ENCODE measurements at regions not wholly inside any gene's neighbourhood (a gene's known extent, or its start where the extent isn't known, plus 50 kb on each side); places are given as distances from the start of the nearest gene placed in this dataset.

- TF ChIP-seq POLR2A (IDR thresholded peaks at IDR 0.05; ENCODE audit: low read depth, low read length) (no peak), TAF1 (IDR thresholded peaks at IDR 0.05; ENCODE audit: borderline replicate concordance, low read depth, low read length) (no peak), POLR2AphosphoS5 (IDR thresholded peaks at IDR 0.05; ENCODE audit: low read depth, low read length) (no peak)
- FAIRE-seq, result no peak
- DNase-seq (ENCODE audit: insufficient read length), result no peak
Measured at GRCh38 chr2:181231886-181232621, 225.1 kb upstream of the ITGA4 start.

GRCh38 chr2:181234487-181234891 is 222.7 kb upstream of the ITGA4 start:
- FAIRE-seq (no peak), DNase-seq (ENCODE audit: insufficient read length) (no peak)
- TF ChIP-seq POLR2AphosphoS5 (IDR thresholded peaks at IDR 0.05; ENCODE audit: low read depth, low read length) (no peak), POLR2A (IDR thresholded peaks at IDR 0.05; ENCODE audit: low read depth, low read length) (no peak), TAF1 (IDR thresholded peaks at IDR 0.05; ENCODE audit: borderline replicate concordance, low read depth, low read length) (no peak)

GRCh38 chr2:181235011-181235410 is 222.2 kb upstream of the ITGA4 start:
- TF ChIP-seq TAF1 (IDR thresholded peaks at IDR 0.05; ENCODE audit: borderline replicate concordance, low read depth, low read length), result no peak
- TF ChIP-seq POLR2AphosphoS5 (IDR thresholded peaks at IDR 0.05; ENCODE audit: low read depth, low read length), result no peak
- no peak for TF ChIP-seq POLR2A (IDR thresholded peaks at IDR 0.05; ENCODE audit: low read depth, low read length)
- DNase-seq (ENCODE audit: insufficient read length), result no peak
- FAIRE-seq, result no peak

GRCh38 chr2:181235683-181236459 is 221.3 kb upstream of the ITGA4 start:
- FAIRE-seq (peak; percentile 94), DNase-seq (ENCODE audit: insufficient read length) (peak; percentile 19)
- peak; percentile 35; the same call in 1 of the 2 replicates for TF ChIP-seq POLR2AphosphoS5 (IDR thresholded peaks at IDR 0.05; ENCODE audit: low read depth, low read length)
- no peak for TF ChIP-seq TAF1 (IDR thresholded peaks at IDR 0.05; ENCODE audit: borderline replicate concordance, low read depth, low read length)

GRCh38 chr2:181239201-181239799 is 217.9 kb upstream of the ITGA4 start:
- no peak for TF ChIP-seq POLR2AphosphoS5 (IDR thresholded peaks at IDR 0.05; ENCODE audit: low read depth, low read length)
- TF ChIP-seq TAF1 (IDR thresholded peaks at IDR 0.05; ENCODE audit: borderline replicate concordance, low read depth, low read length), result no peak
- no peak for TF ChIP-seq POLR2A (IDR thresholded peaks at IDR 0.05; ENCODE audit: low read depth, low read length)
- no peak for DNase-seq (ENCODE audit: insufficient read length)
- peak; percentile 36 for FAIRE-seq

- no peak for FAIRE-seq
- no peak for DNase-seq (ENCODE audit: insufficient read length)
- no peak for TF ChIP-seq POLR2AphosphoS5 (IDR thresholded peaks at IDR 0.05; ENCODE audit: low read depth, low read length)
- TF ChIP-seq TAF1 (IDR thresholded peaks at IDR 0.05; ENCODE audit: borderline replicate concordance, low read depth, low read length), result no peak
- no peak for TF ChIP-seq POLR2A (IDR thresholded peaks at IDR 0.05; ENCODE audit: low read depth, low read length)
Measured at GRCh38 chr2:181240844-181241243, 216.3 kb upstream of the ITGA4 start.

GRCh38 chr2:181241366-181241765 is 215.8 kb upstream of the ITGA4 start:
- FAIRE-seq (peak; percentile 17), DNase-seq (ENCODE audit: insufficient read length) (no peak)
- TF ChIP-seq POLR2A (IDR thresholded peaks at IDR 0.05; ENCODE audit: low read depth, low read length), result no peak
- no peak for TF ChIP-seq TAF1 (IDR thresholded peaks at IDR 0.05; ENCODE audit: borderline replicate concordance, low read depth, low read length)

GRCh38 chr2:181241797-181242196 is 215.4 kb upstream of the ITGA4 start:
- FAIRE-seq, result peak; percentile 97
- no peak for DNase-seq (ENCODE audit: insufficient read length)

GRCh38 chr2:181242262-181242661 is 214.9 kb upstream of the ITGA4 start:
- DNase-seq (ENCODE audit: insufficient read length) (no peak), FAIRE-seq (no peak)
- TF ChIP-seq POLR2A (IDR thresholded peaks at IDR 0.05; ENCODE audit: low read depth, low read length) (no peak), TAF1 (IDR thresholded peaks at IDR 0.05; ENCODE audit: borderline replicate concordance, low read depth, low read length) (no peak), POLR2AphosphoS5 (IDR thresholded peaks at IDR 0.05; ENCODE audit: low read depth, low read length) (no peak)

More at GRCh38 chr2:181241797-181242196, 215.4 kb upstream of the ITGA4 start:
- no peak for TF ChIP-seq POLR2A (IDR thresholded peaks at IDR 0.05; ENCODE audit: low read depth, low read length)
- no peak for TF ChIP-seq POLR2AphosphoS5 (IDR thresholded peaks at IDR 0.05; ENCODE audit: low read depth, low read length)
- no peak for TF ChIP-seq TAF1 (IDR thresholded peaks at IDR 0.05; ENCODE audit: borderline replicate concordance, low read depth, low read length)

GRCh38 chr2:181243319-181243718 is 213.9 kb upstream of the ITGA4 start:
- FAIRE-seq, result no peak
- TF ChIP-seq POLR2A (IDR thresholded peaks at IDR 0.05; ENCODE audit: low read depth, low read length) (no peak), POLR2AphosphoS5 (IDR thresholded peaks at IDR 0.05; ENCODE audit: low read depth, low read length) (no peak), TAF1 (IDR thresholded peaks at IDR 0.05; ENCODE audit: borderline replicate concordance, low read depth, low read length) (no peak)
- no peak for DNase-seq (ENCODE audit: insufficient read length)

- FAIRE-seq (no peak), DNase-seq (ENCODE audit: insufficient read length) (no peak)
- TF ChIP-seq TAF1 (IDR thresholded peaks at IDR 0.05; ENCODE audit: borderline replicate concordance, low read depth, low read length), result no peak
- TF ChIP-seq POLR2AphosphoS5 (IDR thresholded peaks at IDR 0.05; ENCODE audit: low read depth, low read length), result no peak
- no peak for TF ChIP-seq POLR2A (IDR thresholded peaks at IDR 0.05; ENCODE audit: low read depth, low read length)
Measured at GRCh38 chr2:181250691-181251090, 206.5 kb upstream of the ITGA4 start.

Measured in GM12892 (cell line).